ENCODE measurements at regions not wholly inside any gene's neighbourhood (a gene's known extent, or its start where the extent isn't known, plus 50 kb on each side); places are given as distances from the start of the nearest gene placed in this dataset.

- Histone ChIP-seq H3K36me3 (ENCODE audit: control insufficient read depth, insufficient read depth, low read length) (no peaks in the 10 kb centered on the region), H3K9me3 (ENCODE audit: control insufficient read depth, insufficient read depth, low read depth, low read length) (no peaks in the 10 kb centered on the region), H3K4me1 (ENCODE audit: control insufficient read depth, insufficient read depth, low read length) (no peaks in the 10 kb centered on the region), H3K27ac (ENCODE audit: low read length) (no peak overlapping the region), H3K4me3 (ENCODE audit: low read depth in 2 of 2, low read length in 2 of 2) (no peak overlapping the region), H3K27me3 (ENCODE audit: control insufficient read depth, insufficient read depth, low read length) (no peaks in the 10 kb centered on the region; the same call in 1 of the 2 replicates)
- TF ChIP-seq POLR2AphosphoS5 (IDR thresholded peaks at IDR 0.05; ENCODE audit: low read depth, low read length) (no peak), SIN3A (IDR thresholded peaks at IDR 0.05; ENCODE audit: borderline replicate concordance, insufficient read depth, low read depth, low read length) (no peak), REST (IDR thresholded peaks at IDR 0.05; ENCODE audit: insufficient read depth in 1 of 2, low read depth in 2 of 2, low read length in 1 of 2) (no peak), TCF7L2 (IDR thresholded peaks at IDR 0.05; ENCODE audit: low read depth, low read length) (no peak)
- TF ChIP-seq, protein P1, sequence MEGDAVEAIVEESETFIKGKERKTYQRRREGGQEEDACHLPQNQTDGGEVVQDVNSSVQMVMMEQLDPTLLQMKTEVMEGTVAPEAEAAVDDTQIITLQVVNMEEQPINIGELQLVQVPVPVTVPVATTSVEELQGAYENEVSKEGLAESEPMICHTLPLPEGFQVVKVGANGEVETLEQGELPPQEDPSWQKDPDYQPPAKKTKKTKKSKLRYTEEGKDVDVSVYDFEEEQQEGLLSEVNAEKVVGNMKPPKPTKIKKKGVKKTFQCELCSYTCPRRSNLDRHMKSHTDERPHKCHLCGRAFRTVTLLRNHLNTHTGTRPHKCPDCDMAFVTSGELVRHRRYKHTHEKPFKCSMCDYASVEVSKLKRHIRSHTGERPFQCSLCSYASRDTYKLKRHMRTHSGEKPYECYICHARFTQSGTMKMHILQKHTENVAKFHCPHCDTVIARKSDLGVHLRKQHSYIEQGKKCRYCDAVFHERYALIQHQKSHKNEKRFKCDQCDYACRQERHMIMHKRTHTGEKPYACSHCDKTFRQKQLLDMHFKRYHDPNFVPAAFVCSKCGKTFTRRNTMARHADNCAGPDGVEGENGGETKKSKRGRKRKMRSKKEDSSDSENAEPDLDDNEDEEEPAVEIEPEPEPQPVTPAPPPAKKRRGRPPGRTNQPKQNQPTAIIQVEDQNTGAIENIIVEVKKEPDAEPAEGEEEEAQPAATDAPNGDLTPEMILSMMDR (IDR thresholded peaks at IDR 0.05) = no peak
- no TSS peak for BruUV-seq (replicated peaks)
- intact Hi-C loops (cut with micrococcal nuclease; ENCODE audit: unreplicated experiment) (no loop called here), in situ Hi-C loops (cut with HindIII; ENCODE audit: low pct_unique_long_range_greater_than_20kb, low sequenced_read_pairs) (no loop called here)
- CTCF ChIA-PET = no interaction called here
- no peak for DNase-seq (ENCODE audit: low read depth, low spot score)
- POLR2A ChIA-PET = no interaction called here
- no peak for ATAC-seq
Observed at GRCh38 chr7:27395626-27396025, 153.0 kb downstream of the EVX1 start.

DNA sequence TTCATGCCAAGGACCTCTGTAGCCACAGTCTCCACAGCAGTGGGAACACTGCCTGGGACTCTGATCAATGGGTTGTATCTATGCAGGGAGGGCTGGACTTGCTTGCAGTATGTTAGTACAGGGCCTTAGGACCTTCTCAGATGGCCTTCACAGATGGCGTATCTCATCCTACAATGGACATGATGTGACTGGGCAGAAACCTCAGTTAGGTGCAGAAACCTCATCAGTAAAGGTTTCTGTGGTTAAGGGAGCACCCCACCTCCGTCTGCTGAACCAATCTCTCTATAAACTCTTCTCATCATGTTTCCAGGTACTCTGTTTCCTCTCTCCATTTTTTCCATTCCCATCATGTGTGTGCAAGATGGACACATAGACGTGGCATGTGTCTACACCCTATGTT, 154.9 kb downstream of the EVX1 start:
- Histone ChIP-seq H3K27ac (ENCODE audit: low read length) (no peak overlapping the region), H3K4me3 (ENCODE audit: low read depth in 2 of 2, low read length in 2 of 2) (no peak overlapping the region), H3K36me3 (ENCODE audit: control insufficient read depth, insufficient read depth, low read length) (no peaks in the 10 kb centered on the region), H3K27me3 (ENCODE audit: control insufficient read depth, insufficient read depth, low read length) (no peaks in the 10 kb centered on the region; the same call in 1 of the 2 replicates), H3K4me1 (ENCODE audit: control insufficient read depth, insufficient read depth, low read length) (no peaks in the 10 kb centered on the region), H3K9me3 (ENCODE audit: control insufficient read depth, insufficient read depth, low read depth, low read length) (no peaks in the 10 kb centered on the region)
- POLR2A ChIA-PET = no interaction called here
- DNase-seq (ENCODE audit: low read depth, low spot score) (no peak), ATAC-seq (no peak)
- TF ChIP-seq TCF7L2 (IDR thresholded peaks at IDR 0.05; ENCODE audit: low read depth, low read length) = no peak
- TF ChIP-seq, protein P1 (IDR thresholded peaks at IDR 0.05) = no peak
- TF ChIP-seq POLR2AphosphoS5 (IDR thresholded peaks at IDR 0.05; ENCODE audit: low read depth, low read length) = no peak
- TF ChIP-seq SIN3A (IDR thresholded peaks at IDR 0.05; ENCODE audit: borderline replicate concordance, insufficient read depth, low read depth, low read length) = no peak
- TF ChIP-seq REST (IDR thresholded peaks at IDR 0.05; ENCODE audit: insufficient read depth in 1 of 2, low read depth in 2 of 2, low read length in 1 of 2) = no peak
- CTCF ChIA-PET = no interaction called here
- intact Hi-C loops (cut with micrococcal nuclease; ENCODE audit: unreplicated experiment) = no loop called here
- in situ Hi-C loops (cut with HindIII; ENCODE audit: low pct_unique_long_range_greater_than_20kb, low sequenced_read_pairs) = no loop called here
- no TSS peak for BruUV-seq (replicated peaks)
